Upper lobe of left lung (tissue), 6 donors: ENCODE measurements at regions not wholly inside any gene's neighbourhood (a gene's known extent, or its start where the extent isn't known, plus 50 kb on each side); places are given as distances from the start of the nearest gene placed in this dataset.

Source experiments
- ATAC-seq, 2 donors: fragments of 200-7000 bp; cut with Tn5 transposase; one replicate each; pipeline ENCODE4 v1.9.1; 2022; ENCODE audit warnings: mild to moderate bottlenecking in 2 of 2, moderate library complexity in 2 of 2; ENCODE audit not compliant: low FRiP score in 2 of 2
- DNase-seq, 2 donors: peaks; one replicate each; pipeline ENCODE4 v3.0.0-alpha.2; 2019 to 2020
- H3K27ac ChIP-seq, 4 donors: fragments of 200-600 bp; sonication (generic); one replicate each; pipeline ENCODE4 v1.5.1; 2016 to 2019
- H3K27me3 ChIP-seq, 4 donors: fragments of 200-600 bp; sonication (generic); one replicate each; pipeline ENCODE4 v1.5.1; 2017 to 2019
- H3K36me3 ChIP-seq, 4 donors: fragments of 200-600 bp; sonication (generic); one replicate each; pipeline ENCODE4 v1.5.1; 2016 to 2019
- H3K4me1 ChIP-seq, 4 donors: fragments of 200-600 bp; sonication (generic); one replicate each; pipeline ENCODE4 v1.5.1; 2018 to 2019
- H3K4me3 ChIP-seq, 4 donors: fragments of 200-600 bp; sonication (generic); one replicate each; pipeline ENCODE4 v1.5.1; 2017 to 2019; ENCODE audit warnings: mild to moderate bottlenecking in 2 of 4, moderate library complexity in 1 of 4
- H3K9me3 ChIP-seq, 4 donors: fragments of 200-600 bp; sonication (generic); one replicate each; pipeline ENCODE4 v1.5.1; 2018 to 2019
- CTCF ChIP-seq, 6 experiments: fragments of 450-650 bp in 4 of 6; fragments of 200-600 bp in 2 of 6; sonication (generic) in 2 of 6; IDR thresholded peaks; one replicate each; pipeline ENCODE4 v1.5.1; 2016 to 2019; ENCODE audit warnings: antibody characterized with exemption in 6 of 6
- EP300 ChIP-seq, 4 donors: sonication (generic); formaldehyde crosslinking; IDR thresholded peaks; one replicate each; pipeline ENCODE4 v1.5.1; 2017; ENCODE audit warnings: antibody characterized with exemption in 4 of 4, control low read depth in 2 of 4
- POLR2A ChIP-seq, 4 donors: fragments of 450-650 bp; IDR thresholded peaks; one replicate each; pipeline ENCODE4 v1.5.1; 2016 to 2017; ENCODE audit warnings: antibody characterized with exemption in 4 of 4, mild to moderate bottlenecking in 2 of 4
- POLR2AphosphoS5 ChIP-seq, 2 donors: sonication (generic); formaldehyde crosslinking; IDR thresholded peaks; one replicate each; pipeline ENCODE4 v1.5.1; 2017; ENCODE audit warnings: antibody characterized with exemption in 2 of 2
- WGBS, 2 donors: methylation state at CpG; one replicate each; pipeline ENCODE4 v1.1.5; 2017 to 2018; 5-methylcytosine and 5-hydroxymethylcytosine counted together
- donor health status: DM: no; HTN: no; CAD: no; lungs with moderate emphysema.
- donor health status: DM: no; HTN: yes; CAD: no; lungs with severe emphysema.

GRCh38 chr3:193874512-193874911 is 261.4 kb upstream of the HES1 start:
- ATAC-seq, result no peak
- no peaks in the 10 kb centered on the region for H3K36me3 ChIP-seq
- 78 to 85% methylated on average over 7 of the region's 7 CpGs for WGBS, 2 donors
- H3K4me1 ChIP-seq, result peaks cover 0 to 5% (median under 1%) of the 10 kb centered on the region in 4 donors
- H3K9me3 ChIP-seq, result no peaks in the 10 kb centered on the region
- no peak overlapping the region for H3K4me3 ChIP-seq
- no peak for TF ChIP-seq CTCF (IDR thresholded peaks at IDR 0.05)
- no peak for TF ChIP-seq POLR2AphosphoS5 (IDR thresholded peaks at IDR 0.05)
- no peak for TF ChIP-seq EP300 (IDR thresholded peaks at IDR 0.05)
- TF ChIP-seq POLR2A (IDR thresholded peaks at IDR 0.05), result no peak
- H3K27me3 ChIP-seq, result no peaks in the 10 kb centered on the region
- DNase-seq, result no peak
- no peak overlapping the region for H3K27ac ChIP-seq

- no peaks in the 10 kb centered on the region for H3K36me3 ChIP-seq
- H3K9me3 ChIP-seq, result no peaks in the 10 kb centered on the region
- DNase-seq, result no peak
- no peak for ATAC-seq
- no peaks in the 10 kb centered on the region for H3K27me3 ChIP-seq
- no peaks in the 10 kb centered on the region for H3K4me1 ChIP-seq
- no peak overlapping the region for H3K27ac ChIP-seq
- TF ChIP-seq POLR2AphosphoS5 (IDR thresholded peaks at IDR 0.05) (no peak), CTCF (IDR thresholded peaks at IDR 0.05) (no peak), POLR2A (IDR thresholded peaks at IDR 0.05) (no peak), EP300 (IDR thresholded peaks at IDR 0.05) (no peak)
- WGBS, 2 donors, result 78 to 80% methylated on average over 5 of the region's 5 CpGs
- no peak overlapping the region for H3K4me3 ChIP-seq
These were observed 260.9 kb upstream of the HES1 start for GRCh38 chr3:193874997-193875593.

DNA sequence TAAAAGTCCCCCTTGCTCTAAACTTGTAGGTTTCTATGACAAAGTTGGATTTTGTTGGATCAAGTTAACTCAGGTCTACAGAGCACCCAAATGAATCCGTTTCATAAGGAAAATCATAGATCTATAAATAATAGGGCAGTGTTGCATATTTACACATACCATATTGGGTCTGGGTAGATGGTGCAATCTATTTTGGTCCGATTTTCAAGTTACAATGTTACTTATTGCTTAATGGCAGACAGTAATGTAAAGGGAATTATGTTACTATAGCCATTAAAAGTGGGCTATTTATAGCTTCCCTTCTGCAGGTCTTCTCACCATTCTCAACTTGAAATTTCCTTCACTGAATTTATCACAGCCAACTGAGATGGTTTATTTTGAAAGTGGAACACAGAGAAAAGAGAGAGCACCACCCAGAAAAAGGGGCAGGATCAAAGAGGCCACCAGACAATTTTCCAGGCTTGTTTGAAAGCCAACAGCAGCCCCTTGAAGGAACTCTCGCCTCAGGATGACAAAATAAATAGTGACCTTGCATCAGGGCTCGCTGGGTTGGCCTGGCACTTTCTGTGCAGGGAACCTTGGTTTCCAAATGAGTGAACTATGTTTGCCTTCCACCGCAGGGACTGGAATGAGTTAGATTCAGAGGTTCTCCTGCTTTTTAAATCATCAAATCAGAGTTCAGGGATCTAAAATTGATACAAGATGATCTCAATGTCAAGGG is 260.2 kb upstream of the HES1 start:
- WGBS, 2 donors, result 52 to 77% methylated on average over 5 of the region's 5 CpGs
- Histone ChIP-seq H3K4me1 (no peaks in the 10 kb centered on the region), H3K27ac (no peak overlapping the region), H3K9me3 (no peaks in the 10 kb centered on the region), H3K36me3 (no peaks in the 10 kb centered on the region), H3K27me3 (no peaks in the 10 kb centered on the region), H3K4me3 (no peak overlapping the region)
- no peak for ATAC-seq
- DNase-seq, result no peak
- TF ChIP-seq POLR2AphosphoS5 (IDR thresholded peaks at IDR 0.05) (no peak), EP300 (IDR thresholded peaks at IDR 0.05) (no peak), CTCF (IDR thresholded peaks at IDR 0.05) (no peak), POLR2A (IDR thresholded peaks at IDR 0.05) (no peak)

DNA sequence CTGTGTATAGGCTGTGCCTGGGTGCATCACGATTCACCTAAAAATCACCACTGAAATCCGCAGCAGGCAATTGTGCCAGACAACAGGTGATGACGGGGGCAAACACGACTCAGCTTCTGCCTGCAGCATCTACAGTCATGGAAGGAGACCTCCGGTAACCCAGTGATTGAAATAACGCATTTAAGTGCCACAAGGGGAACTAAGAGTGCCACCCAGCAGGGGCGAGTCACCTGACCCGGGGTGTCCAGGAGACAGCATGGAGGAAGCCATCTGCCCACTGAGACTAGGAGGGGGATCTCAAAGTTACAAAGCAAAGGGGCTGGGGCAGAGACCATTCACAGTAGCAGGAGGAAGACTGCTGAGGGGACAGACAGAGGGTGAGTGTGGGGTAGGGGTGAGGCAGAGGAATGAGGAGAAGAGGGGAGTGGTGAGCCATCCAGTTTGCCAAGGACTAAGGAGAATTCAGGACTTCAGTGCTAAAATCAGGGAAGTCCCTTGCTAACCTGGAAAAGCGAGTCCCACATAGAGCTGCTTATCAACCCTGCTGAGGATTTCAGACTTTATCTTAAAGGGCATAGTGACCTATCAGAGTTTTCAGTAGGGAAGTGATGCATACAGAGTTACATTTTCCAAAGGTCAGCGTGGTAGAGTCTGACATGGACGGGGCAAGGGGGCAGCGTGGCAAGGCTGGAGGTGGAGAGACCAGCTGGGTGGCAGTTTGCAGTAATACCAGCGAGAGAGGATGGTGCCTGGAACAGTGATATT is 256.7 kb upstream of the HES1 start:
- DNase-seq (no peak), ATAC-seq (no peak)
- Histone ChIP-seq H3K27me3 (no peaks in the 10 kb centered on the region), H3K27ac (no peak overlapping the region), H3K4me1 (no peaks in the 10 kb centered on the region), H3K9me3 (no peaks in the 10 kb centered on the region), H3K36me3 (no peaks in the 10 kb centered on the region), H3K4me3 (no peak overlapping the region)
- 72 to 80% methylated on average over 13 of the region's 13 CpGs for WGBS, 2 donors
- TF ChIP-seq CTCF (IDR thresholded peaks at IDR 0.05) (no peak), POLR2A (IDR thresholded peaks at IDR 0.05) (no peak), POLR2AphosphoS5 (IDR thresholded peaks at IDR 0.05) (no peak), EP300 (IDR thresholded peaks at IDR 0.05) (no peak)
